Endothelial cell of umbilical vein (primary cell): ENCODE measurements at regions not wholly inside any gene's neighbourhood (a gene's known extent, or its start where the extent isn't known, plus 50 kb on each side); places are given as distances from the start of the nearest gene placed in this dataset.

Experiments
- CTCF ChIP-seq, 2 donors: IDR thresholded peaks; 1 replicate in 1 of 2; 2 replicates in 1 of 2; pipeline ENCODE4 v1.5.1; 2011; ENCODE audit warnings: low read length in 2 of 2, mild to moderate bottlenecking in 2 of 2, moderate library complexity in 2 of 2, control low read depth in 1 of 2, inconsistent platforms in 1 of 2, low read depth in 1 of 2; ENCODE audit not compliant: insufficient read depth in 1 of 2; ENCODE audit errors: extremely low read depth in 1 of 2
- FOS ChIP-seq: IDR thresholded peaks from 2 replicates; pipeline ENCODE4 v1.6.1; 2011; ENCODE audit warnings: mild to moderate bottlenecking, low read length, moderate library complexity, borderline replicate concordance; ENCODE audit not compliant: insufficient read depth
- MAX ChIP-seq: IDR thresholded peaks from 2 replicates; pipeline ENCODE4 v1.6.1; 2011; ENCODE audit not compliant: insufficient read depth, insufficient read length

- TF ChIP-seq MAX (no peak), CTCF (IDR thresholded peaks at IDR 0.05; ENCODE audit: extremely low read depth in 1 of 2, insufficient read depth in 1 of 2, low read depth in 1 of 2, low read length in 2 of 2) (no peak), FOS (no peak)
Observed at GRCh38 chr3:94252316-94252715, 189.5 kb downstream of the NSUN3 start.
